ENCODE measurements at regions not wholly inside any gene's neighbourhood (a gene's known extent, or its start where the extent isn't known, plus 50 kb on each side); places are given as distances from the start of the nearest gene placed in this dataset.
"Not testable (repeated sequence)": the region's sequence is repeated elsewhere in the genome, so short reads cannot be mapped to it uniquely, and the experiment has no call there.

DNA sequence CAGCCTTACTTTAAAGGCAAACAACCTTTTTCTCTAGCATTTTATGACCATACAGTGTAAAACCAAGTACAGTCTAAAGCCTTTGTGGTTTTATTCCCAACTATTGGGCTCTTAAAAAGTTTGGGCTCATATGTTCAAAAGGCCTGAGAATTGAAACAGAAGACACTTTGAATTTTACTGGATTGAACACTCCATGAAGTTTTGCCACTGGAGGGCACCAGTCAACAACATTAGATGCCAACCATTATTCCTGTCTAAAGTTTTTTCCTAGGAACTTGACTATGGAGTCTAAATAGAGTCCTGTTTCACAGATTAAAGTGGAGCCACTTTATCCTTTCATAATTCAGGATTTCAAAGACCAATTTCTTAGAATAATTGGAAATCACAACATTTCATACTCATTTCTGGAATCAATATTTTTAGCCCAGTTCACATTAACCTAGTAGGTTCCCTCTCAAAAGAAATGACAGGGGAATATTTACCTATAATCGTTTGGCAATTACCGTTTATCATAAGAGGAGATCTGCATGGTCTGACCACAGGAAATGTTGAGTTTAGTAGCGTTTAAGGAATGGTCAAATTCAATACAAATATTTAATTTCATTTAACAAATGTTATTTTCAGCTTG is 244.1 kb upstream of the PDZRN3 start:
- Histone ChIP-seq H3K4me3 (ENCODE audit: low read depth, low read length) (no peak overlapping the region), H3K4me1 (ENCODE audit: insufficient read depth) (no peaks in the 10 kb centered on the region), H3K27ac (ENCODE audit: low read depth) (no peak overlapping the region), H3K36me3 (ENCODE audit: insufficient read depth) (no peaks in the 10 kb centered on the region)
- WGBS, result 63% methylated on average over 3 of the region's 3 CpGs
- DNase-seq (ENCODE audit: extremely low spot score), result peak; percentile 36

DNA sequence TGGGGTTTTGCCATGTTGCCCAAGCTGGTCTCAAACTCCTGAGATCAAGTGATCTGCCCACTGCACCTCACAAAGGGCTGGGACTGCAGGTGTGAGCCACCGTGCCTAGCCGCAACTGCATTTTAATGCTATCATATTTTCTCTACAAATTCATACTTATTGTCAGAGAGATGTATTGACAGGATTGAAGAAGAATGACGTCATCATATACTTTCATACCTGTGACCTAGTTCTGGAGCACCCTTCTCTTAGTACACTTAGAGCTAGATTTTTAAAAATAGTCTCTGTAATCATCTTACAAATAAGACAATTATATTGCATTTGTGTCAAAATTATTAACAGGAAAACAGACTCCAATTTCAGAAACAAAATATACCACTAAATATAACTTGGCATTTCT is 242.8 kb upstream of the PDZRN3 start:
- H3K27ac ChIP-seq (ENCODE audit: low read depth), result no peak overlapping the region
- no peaks in the 10 kb centered on the region for H3K4me1 ChIP-seq (ENCODE audit: insufficient read depth)
- no peaks in the 10 kb centered on the region for H3K36me3 ChIP-seq (ENCODE audit: insufficient read depth)
- no peak for DNase-seq (ENCODE audit: extremely low spot score)
- WGBS, result 88% methylated on average over 3 of the region's 3 CpGs
- no peak overlapping the region for H3K4me3 ChIP-seq (ENCODE audit: low read depth, low read length)

DNA sequence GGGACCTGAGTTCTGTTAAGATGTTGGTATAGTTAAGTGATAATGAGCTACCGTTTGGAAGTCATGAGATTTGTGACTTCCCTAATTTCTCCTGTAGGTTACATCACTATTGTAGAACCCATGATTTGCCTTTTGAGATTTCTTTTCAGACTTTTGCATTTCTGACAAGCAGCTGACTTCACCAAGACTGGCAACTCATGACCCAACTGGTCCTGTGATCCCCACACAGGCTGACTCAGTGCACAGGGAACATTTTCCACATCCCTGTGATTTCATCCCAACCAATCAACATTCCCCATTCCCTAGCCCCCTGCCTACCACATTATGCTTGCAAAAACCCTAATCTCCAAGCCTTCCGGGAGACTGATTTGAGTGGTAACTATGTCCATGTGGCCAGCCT is 242.1 kb upstream of the PDZRN3 start:
- no peaks in the 10 kb centered on the region for H3K36me3 ChIP-seq (ENCODE audit: insufficient read depth)
- H3K4me3 ChIP-seq (ENCODE audit: low read depth, low read length), result no peak overlapping the region
- H3K27ac ChIP-seq (ENCODE audit: low read depth), result no peak overlapping the region
- DNase-seq (ENCODE audit: extremely low spot score), result no peak
- 92% methylated on average over 2 of the region's 2 CpGs for WGBS
- H3K4me1 ChIP-seq (ENCODE audit: insufficient read depth), result no peaks in the 10 kb centered on the region

DNA sequence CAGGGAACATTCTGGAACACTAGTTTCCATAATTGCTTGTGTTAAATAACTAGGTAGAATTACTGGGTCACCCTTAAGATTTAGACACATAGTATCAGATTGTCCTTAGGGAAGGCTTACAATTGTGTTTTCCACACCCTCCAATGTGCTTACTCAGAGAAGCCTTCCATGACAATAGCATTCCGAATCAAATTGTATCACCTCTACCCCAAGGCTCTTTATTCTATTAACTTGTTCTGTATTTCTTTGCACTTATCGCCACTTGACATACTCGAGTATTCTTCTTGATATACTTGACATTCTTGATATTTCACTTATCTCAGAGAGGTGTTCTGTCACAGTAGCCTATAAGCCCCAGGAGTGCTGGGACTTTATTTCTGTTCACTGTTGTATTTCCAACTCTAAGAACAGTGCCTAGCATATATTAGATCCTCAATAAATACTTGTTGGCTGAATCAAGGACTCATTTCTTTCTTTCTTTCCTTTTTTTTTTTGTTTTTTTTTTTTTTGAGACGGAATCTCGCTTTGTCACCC is 238.9 kb upstream of the PDZRN3 start:
- DNase-seq (ENCODE audit: extremely low spot score), result no peak
- WGBS, result 93% methylated on average over 5 of the region's 5 CpGs
- H3K36me3 ChIP-seq (ENCODE audit: insufficient read depth), result no peaks in the 10 kb centered on the region
- no peak overlapping the region for H3K27ac ChIP-seq (ENCODE audit: low read depth)
- H3K4me1 ChIP-seq (ENCODE audit: insufficient read depth), result no peaks in the 10 kb centered on the region
- H3K4me3 ChIP-seq (ENCODE audit: low read depth, low read length), result no peak overlapping the region

DNA sequence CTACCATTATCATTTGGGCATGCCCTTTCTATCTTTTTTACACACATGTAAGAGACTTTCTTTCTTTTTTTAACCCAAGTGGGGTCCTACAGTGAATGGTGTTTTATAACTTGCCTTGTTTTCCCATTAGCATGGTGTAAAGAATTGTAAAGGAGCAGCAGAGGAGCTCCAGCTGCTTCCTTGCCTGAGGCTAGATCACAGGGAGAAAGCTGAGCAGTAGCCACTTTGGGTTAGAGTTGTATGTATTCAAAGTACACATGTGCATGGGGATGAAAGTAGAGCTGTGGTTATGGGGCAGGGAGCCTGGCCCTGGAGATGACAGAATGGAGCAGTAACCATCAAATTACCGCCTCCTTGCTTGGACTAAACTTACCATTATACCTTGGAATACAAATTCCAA is 231.1 kb upstream of the PDZRN3 start:
- WGBS, result 93% methylated on average over 1 of the region's 1 CpG

DNA sequence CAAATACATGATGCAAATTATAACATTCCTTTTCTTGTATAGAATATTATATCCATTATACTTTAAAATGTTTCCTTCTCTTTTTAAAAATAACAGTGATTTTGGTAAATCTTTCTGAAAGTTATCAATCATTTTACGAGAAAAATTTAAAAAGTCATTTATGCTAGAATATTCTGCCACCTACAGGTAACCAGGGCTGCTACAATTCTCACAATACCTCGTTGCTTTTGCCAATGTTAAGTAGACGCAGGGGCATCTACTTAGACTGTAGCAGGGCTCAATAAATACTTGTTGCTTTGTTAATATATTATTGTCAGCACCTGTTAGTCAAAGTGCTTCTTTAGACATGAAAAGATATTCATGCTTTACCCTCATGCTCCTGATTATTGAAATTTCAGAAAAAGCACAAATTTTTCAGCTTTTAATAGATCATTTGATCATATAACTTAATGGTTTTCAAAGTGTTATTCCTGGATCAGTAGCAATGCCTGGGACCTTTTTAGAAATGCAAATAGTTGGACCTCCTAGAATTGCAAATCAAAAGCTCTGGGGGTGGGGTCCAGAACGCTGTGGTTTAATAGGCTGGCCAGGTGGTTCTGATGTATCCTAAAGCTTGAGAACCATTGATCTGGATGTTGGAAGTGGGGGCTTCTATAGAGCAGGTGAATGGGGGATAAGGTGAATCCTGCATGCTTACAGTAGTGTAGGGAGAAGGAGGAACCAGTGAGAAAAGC is 223.6 kb upstream of the PDZRN3 start:
- DNase-seq (ENCODE audit: extremely low spot score), result no peak
- Histone ChIP-seq H3K27ac (ENCODE audit: low read depth) (no peak overlapping the region), H3K4me3 (ENCODE audit: low read depth, low read length) (no peak overlapping the region), H3K36me3 (ENCODE audit: insufficient read depth) (no peaks in the 10 kb centered on the region), H3K4me1 (ENCODE audit: insufficient read depth) (no peaks in the 10 kb centered on the region)
- WGBS, result 19% methylated on average over 4 of the region's 4 CpGs

More for the DNA sequence above, 231.1 kb upstream of the PDZRN3 start:
- H3K36me3 ChIP-seq (ENCODE audit: insufficient read depth), result no peaks in the 10 kb centered on the region
- H3K27ac ChIP-seq (ENCODE audit: low read depth), result no peak overlapping the region
- DNase-seq (ENCODE audit: extremely low spot score), result no peak
- H3K4me3 ChIP-seq (ENCODE audit: low read depth, low read length), result no peak overlapping the region
- H3K4me1 ChIP-seq (ENCODE audit: insufficient read depth), result no peaks in the 10 kb centered on the region

DNA sequence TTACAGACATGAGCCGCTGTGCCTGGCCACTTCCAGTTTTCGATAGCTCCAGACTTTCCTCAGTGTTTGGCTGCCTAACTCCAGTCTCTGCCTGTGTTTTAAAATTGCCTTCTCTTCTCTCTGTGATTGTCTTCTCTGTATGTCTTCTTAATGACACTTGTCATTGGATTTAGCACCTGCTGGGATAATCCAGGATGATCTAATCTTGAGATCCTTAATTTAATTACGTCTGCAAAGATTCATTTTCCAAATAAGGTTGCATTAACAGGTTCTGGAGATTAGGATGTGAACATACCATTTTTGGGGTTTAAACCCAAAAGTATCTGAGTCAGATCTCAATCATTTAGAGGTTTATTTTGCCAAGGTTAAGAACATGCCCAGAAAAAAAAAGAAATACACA is 222.2 kb upstream of the PDZRN3 start:
- H3K4me1 ChIP-seq (ENCODE audit: insufficient read depth), result no peaks in the 10 kb centered on the region
- no peaks in the 10 kb centered on the region for H3K36me3 ChIP-seq (ENCODE audit: insufficient read depth)
- whole genome bisulfite sequencing, result 93% methylated on average over 3 of the region's 3 CpGs
- no peak overlapping the region for H3K4me3 ChIP-seq (ENCODE audit: low read depth, low read length)
- no peak for DNase-seq (ENCODE audit: extremely low spot score)
- no peak overlapping the region for H3K27ac ChIP-seq (ENCODE audit: low read depth)

DNA sequence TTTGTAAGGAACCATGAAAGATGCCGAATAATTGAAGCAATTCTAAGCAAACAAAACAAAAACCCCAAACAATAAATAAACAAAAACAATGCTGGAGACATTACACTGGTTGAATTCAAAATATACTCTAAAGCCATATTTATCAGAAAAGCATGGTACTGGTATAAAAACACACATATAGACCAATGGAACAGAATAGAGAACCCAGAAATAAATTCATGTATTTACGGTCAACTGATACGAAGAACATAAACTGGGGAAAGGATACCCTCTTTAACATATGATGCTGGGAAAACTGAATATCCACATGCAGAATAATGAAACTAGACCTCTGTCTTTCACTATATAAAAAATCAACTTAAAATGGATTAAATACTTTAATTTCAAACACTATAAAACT is 214.3 kb upstream of the PDZRN3 start:
- Histone ChIP-seq H3K36me3 (ENCODE audit: insufficient read depth) (no peaks in the 10 kb centered on the region), H3K4me1 (ENCODE audit: insufficient read depth) (no peaks in the 10 kb centered on the region), H3K4me3 (ENCODE audit: low read depth, low read length) (no peak overlapping the region), H3K27ac (ENCODE audit: low read depth) (no peak overlapping the region)
- WGBS, result 93% methylated on average over 3 of the region's 3 CpGs
- DNase-seq (ENCODE audit: extremely low spot score), result no peak

DNA sequence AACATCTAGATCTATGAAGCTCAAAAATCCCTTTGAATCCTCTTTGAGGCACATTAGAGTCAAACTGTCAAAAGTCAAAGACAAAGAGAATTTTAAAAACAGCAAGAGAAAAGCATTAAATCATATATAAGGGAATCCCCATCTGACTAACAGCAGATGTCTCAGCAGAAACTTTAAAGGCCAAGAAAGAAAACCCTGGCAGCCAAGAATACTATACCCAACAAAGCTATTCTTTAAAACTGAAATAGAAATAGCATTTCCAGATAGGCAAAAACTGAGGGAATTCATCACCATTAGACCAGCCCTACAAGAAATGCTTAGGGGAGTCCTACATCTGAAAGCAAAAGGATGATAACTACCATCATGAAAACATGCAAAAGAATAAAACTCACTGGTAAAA is 211.2 kb upstream of the PDZRN3 start:
- H3K4me3 ChIP-seq (ENCODE audit: low read depth, low read length), result no peak overlapping the region
- DNase-seq (ENCODE audit: extremely low spot score), result no peak
- no peaks in the 10 kb centered on the region for H3K36me3 ChIP-seq (ENCODE audit: insufficient read depth)
- H3K27ac ChIP-seq (ENCODE audit: low read depth), result no peak overlapping the region
- no peaks in the 10 kb centered on the region for H3K4me1 ChIP-seq (ENCODE audit: insufficient read depth)

DNA sequence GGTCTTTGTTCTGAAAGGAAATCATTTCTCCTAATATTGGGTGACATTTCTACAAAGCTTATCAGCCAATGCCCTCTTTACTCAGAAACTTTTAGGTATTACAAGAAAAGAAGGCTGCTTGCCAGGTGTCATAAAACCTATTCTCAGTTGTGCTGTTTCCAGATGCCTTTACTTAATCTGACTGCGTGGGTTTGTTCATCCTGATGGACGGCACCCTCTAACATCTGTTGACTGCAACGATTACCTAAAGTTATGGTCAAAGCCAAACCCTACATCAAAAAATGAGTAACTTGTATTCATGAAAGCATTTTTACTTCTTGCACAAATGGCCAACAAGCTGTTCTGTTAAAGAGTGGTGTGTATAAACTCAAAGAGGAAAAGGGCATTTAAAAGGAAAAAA is 207.7 kb upstream of the PDZRN3 start:
- H3K36me3 ChIP-seq (ENCODE audit: insufficient read depth), result no peaks in the 10 kb centered on the region
- 42% methylated on average over 3 of the region's 3 CpGs for WGBS
- H3K27ac ChIP-seq (ENCODE audit: low read depth), result no peak overlapping the region
- DNase-seq (ENCODE audit: extremely low spot score), result no peak
- no peaks in the 10 kb centered on the region for H3K4me1 ChIP-seq (ENCODE audit: insufficient read depth)
- no peak overlapping the region for H3K4me3 ChIP-seq (ENCODE audit: low read depth, low read length)

DNA sequence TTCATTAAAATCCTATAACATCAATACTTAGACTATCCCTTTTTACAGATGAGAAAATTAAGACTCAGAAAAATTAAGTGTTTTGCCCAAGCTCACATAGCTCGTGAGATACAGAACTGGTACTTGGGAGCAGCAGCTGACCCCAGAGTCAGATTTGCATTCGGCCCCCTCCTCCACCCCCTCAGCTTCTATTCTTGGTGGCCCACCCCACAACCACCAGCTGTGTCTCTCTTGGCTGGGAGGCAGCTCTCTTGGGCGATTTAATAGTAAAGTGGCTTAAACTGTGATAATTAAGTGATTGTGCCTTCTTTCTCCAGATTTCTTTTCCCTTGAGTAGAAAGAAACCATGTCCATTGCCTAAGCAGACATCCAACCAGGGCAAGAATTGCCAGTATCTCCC is 203.6 kb upstream of the PDZRN3 start:
- DNase-seq (ENCODE audit: extremely low spot score), result no peak
- no peaks in the 10 kb centered on the region for H3K4me1 ChIP-seq (ENCODE audit: insufficient read depth)
- H3K4me3 ChIP-seq (ENCODE audit: low read depth, low read length), result no peak overlapping the region
- no peak overlapping the region for H3K27ac ChIP-seq (ENCODE audit: low read depth)
- H3K36me3 ChIP-seq (ENCODE audit: insufficient read depth), result no peaks in the 10 kb centered on the region
- 71% methylated on average over 3 of the region's 3 CpGs for WGBS

DNA sequence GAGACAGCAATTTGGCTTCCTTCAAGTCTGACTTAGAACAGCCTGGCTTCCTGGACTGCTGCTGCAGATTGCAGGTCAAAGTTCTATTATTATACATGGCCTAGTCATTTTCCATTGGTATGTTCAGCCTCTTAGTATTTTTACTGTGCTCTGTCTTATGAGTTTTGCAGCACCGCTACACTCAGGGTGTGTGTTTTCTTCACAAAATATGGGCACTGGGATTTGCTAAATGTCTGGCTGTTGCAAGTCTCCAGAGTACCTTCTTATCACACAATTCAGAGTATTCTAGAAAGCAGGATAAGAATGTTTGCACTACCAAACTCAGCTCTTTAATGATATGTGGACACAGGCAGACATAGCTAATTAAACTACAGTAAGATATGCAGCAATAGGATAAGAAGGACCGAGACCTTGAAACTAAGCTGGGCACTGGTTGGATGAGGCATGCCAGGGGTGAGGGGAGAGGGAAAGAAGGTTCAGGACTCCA is 203.0 kb upstream of the PDZRN3 start:
- Histone ChIP-seq H3K4me3 (ENCODE audit: low read depth, low read length) (no peak overlapping the region), H3K27ac (ENCODE audit: low read depth) (no peak overlapping the region), H3K36me3 (ENCODE audit: insufficient read depth) (no peaks in the 10 kb centered on the region), H3K4me1 (ENCODE audit: insufficient read depth) (no peaks in the 10 kb centered on the region)
- 47% methylated on average over 2 of the region's 2 CpGs for WGBS
- no peak for DNase-seq (ENCODE audit: extremely low spot score)

DNA sequence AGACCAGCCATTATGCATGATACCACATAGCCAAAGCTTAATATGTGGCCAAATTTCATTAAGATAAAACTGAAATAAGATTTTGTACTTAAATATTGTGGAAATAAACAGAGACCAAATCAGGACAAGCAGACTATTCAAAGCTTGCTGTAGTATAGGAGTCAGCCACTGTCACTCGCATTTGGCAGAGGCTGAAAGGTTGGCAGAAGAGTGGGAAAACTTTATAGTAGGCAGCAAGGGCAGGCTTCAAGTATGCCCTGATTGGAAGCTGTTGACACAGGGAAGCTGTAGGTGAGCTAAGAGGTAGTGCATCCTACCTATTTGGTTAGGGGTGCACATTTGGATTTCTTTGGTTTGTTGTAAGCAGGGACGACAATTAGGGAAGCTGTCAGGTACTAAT is 202.5 kb upstream of the PDZRN3 start:
- 87% methylated on average over 2 of the region's 2 CpGs for WGBS
- Histone ChIP-seq H3K36me3 (ENCODE audit: insufficient read depth) (no peaks in the 10 kb centered on the region), H3K27ac (ENCODE audit: low read depth) (no peak overlapping the region), H3K4me1 (ENCODE audit: insufficient read depth) (no peaks in the 10 kb centered on the region), H3K4me3 (ENCODE audit: low read depth, low read length) (no peak overlapping the region)
- DNase-seq (ENCODE audit: extremely low spot score), result no peak

DNA sequence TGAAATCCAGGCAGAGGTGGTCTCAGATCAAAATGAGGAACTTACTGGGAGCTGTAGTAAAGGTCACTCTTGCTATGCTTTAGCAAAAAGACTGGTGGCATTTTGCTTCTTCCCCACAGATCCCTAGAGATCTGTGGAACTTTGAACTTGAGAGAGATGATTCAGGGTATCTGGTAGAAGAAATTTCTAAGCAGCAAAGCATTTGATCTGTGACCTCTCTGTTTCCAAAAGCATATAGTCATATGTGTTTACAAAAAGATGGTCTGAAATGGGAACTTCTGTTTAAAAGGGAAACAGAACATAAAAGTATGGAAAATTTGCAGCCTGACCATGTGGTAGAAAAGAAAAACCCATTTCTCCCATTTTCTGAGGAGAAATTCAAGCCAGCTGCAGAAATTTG is 196.2 kb upstream of the PDZRN3 start:
- not testable (repeated sequence) for H3K27ac ChIP-seq (ENCODE audit: low read depth); DNase-seq (ENCODE audit: extremely low spot score); H3K4me1 ChIP-seq (ENCODE audit: insufficient read depth); H3K36me3 ChIP-seq (ENCODE audit: insufficient read depth); H3K4me3 ChIP-seq (ENCODE audit: low read depth, low read length)
